ENCODE measurements at regions not wholly inside any gene's neighbourhood (a gene's known extent, or its start where the extent isn't known, plus 50 kb on each side); places are given as distances from the start of the nearest gene placed in this dataset.

- TF ChIP-seq, protein P1, sequence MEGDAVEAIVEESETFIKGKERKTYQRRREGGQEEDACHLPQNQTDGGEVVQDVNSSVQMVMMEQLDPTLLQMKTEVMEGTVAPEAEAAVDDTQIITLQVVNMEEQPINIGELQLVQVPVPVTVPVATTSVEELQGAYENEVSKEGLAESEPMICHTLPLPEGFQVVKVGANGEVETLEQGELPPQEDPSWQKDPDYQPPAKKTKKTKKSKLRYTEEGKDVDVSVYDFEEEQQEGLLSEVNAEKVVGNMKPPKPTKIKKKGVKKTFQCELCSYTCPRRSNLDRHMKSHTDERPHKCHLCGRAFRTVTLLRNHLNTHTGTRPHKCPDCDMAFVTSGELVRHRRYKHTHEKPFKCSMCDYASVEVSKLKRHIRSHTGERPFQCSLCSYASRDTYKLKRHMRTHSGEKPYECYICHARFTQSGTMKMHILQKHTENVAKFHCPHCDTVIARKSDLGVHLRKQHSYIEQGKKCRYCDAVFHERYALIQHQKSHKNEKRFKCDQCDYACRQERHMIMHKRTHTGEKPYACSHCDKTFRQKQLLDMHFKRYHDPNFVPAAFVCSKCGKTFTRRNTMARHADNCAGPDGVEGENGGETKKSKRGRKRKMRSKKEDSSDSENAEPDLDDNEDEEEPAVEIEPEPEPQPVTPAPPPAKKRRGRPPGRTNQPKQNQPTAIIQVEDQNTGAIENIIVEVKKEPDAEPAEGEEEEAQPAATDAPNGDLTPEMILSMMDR (IDR thresholded peaks at IDR 0.05; ENCODE audit: borderline replicate concordance) = no peak
- H3K4me3 ChIP-seq = no peak overlapping the region
- no peak overlapping the region for H3K27ac ChIP-seq (replicated peaks)
- no peak for DNase-seq
- no peaks in the 10 kb centered on the region for H3K4me1 ChIP-seq
- no peaks in the 10 kb centered on the region for H3K27me3 ChIP-seq (ENCODE audit: low read depth)
- intact Hi-C loops (cut with micrococcal nuclease) = no loop called here
- H3K36me3 ChIP-seq = no peaks in the 10 kb centered on the region
- peaks cover 69% of the 10 kb centered on the region for H3K9me3 ChIP-seq (replicated peaks)
Observed at GRCh38 chr12:82209533-82209932, 148.7 kb downstream of the CCDC59 start.

- H3K9me3 ChIP-seq (replicated peaks) = peaks cover 69% of the 10 kb centered on the region
- TF ChIP-seq, protein P1 (IDR thresholded peaks at IDR 0.05; ENCODE audit: borderline replicate concordance) = no peak
- no peaks in the 10 kb centered on the region for H3K36me3 ChIP-seq
- H3K4me1 ChIP-seq = no peaks in the 10 kb centered on the region
- no peak overlapping the region for H3K27ac ChIP-seq (replicated peaks)
- DNase-seq = no peak
- H3K27me3 ChIP-seq (ENCODE audit: low read depth) = no peaks in the 10 kb centered on the region
- no peak overlapping the region for H3K4me3 ChIP-seq
- intact Hi-C loops (cut with micrococcal nuclease) = no loop called here
Observed at GRCh38 chr12:82207556-82207955, 150.6 kb downstream of the CCDC59 start.

GRCh38 chr12:82203086-82203485 lies 155.1 kb downstream of the CCDC59 start:
- H3K4me3 ChIP-seq = no peak overlapping the region
- no peak overlapping the region for H3K27ac ChIP-seq (replicated peaks)
- H3K9me3 ChIP-seq (replicated peaks) = peaks cover 38% of the 10 kb centered on the region
- intact Hi-C loops (cut with micrococcal nuclease) = no loop called here
- H3K27me3 ChIP-seq (ENCODE audit: low read depth) = no peaks in the 10 kb centered on the region
- H3K4me1 ChIP-seq = no peaks in the 10 kb centered on the region
- no peak for DNase-seq
- TF ChIP-seq, protein P1 (IDR thresholded peaks at IDR 0.05; ENCODE audit: borderline replicate concordance) = no peak
- H3K36me3 ChIP-seq = no peaks in the 10 kb centered on the region

DNA sequence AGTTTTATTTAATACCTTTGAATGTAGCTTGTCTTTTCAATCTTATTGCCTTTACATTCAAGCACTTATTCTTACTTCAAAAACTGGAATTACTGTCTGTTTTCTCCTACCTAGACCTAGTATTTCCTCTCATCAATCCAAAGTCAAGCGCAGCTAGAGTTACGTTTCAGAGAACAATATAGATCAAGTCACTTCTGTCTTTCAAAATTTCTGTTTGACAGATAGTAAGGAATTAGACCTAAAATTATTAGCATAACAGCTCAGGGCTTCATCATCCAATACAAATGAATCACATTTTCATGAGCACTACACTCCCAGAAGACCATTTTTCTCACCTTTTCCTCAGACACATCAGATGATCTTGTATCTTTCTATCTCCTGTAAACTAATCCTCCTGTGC lies 170.6 kb downstream of the CCDC59 start:
- TF ChIP-seq, protein P1 (IDR thresholded peaks at IDR 0.05; ENCODE audit: borderline replicate concordance) = no peak
- Histone ChIP-seq H3K9me3 (replicated peaks) (peaks cover 21% of the 10 kb centered on the region), H3K27ac (replicated peaks) (no peak overlapping the region), H3K4me1 (no peaks in the 10 kb centered on the region), H3K27me3 (ENCODE audit: low read depth) (no peaks in the 10 kb centered on the region), H3K36me3 (no peaks in the 10 kb centered on the region), H3K4me3 (no peak overlapping the region)
- intact Hi-C loops (cut with micrococcal nuclease) = no loop called here
- no peak for DNase-seq

DNA sequence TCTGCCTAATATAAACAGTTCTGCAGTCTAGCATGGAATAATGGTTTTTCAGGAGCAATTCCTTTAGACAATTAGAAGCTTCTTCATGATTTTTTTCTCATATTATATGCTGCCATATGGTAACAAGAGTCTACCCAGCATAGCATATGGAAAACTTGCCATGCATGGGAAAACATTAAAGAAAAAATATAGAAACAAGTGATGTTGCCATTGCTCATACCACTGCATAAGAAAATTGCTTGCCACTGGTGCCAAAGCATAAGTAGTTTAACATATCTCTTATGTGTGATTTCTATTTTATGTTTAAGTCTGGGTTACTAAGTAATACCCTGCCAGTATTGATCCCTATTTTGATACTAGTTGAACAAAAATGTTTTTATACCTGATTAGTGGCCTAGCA lies 171.2 kb downstream of the CCDC59 start:
- H3K4me1 ChIP-seq = no peaks in the 10 kb centered on the region
- peaks cover 21% of the 10 kb centered on the region for H3K9me3 ChIP-seq (replicated peaks)
- no peak for DNase-seq
- intact Hi-C loops (cut with micrococcal nuclease) = no loop called here
- H3K36me3 ChIP-seq = no peaks in the 10 kb centered on the region
- H3K27ac ChIP-seq (replicated peaks) = no peak overlapping the region
- no peak overlapping the region for H3K4me3 ChIP-seq
- TF ChIP-seq, protein P1 (IDR thresholded peaks at IDR 0.05; ENCODE audit: borderline replicate concordance) = no peak
- no peaks in the 10 kb centered on the region for H3K27me3 ChIP-seq (ENCODE audit: low read depth)

GRCh38 chr12:82186282-82186681 lies 171.9 kb downstream of the CCDC59 start:
- Histone ChIP-seq H3K4me3 (no peak overlapping the region), H3K27me3 (ENCODE audit: low read depth) (no peaks in the 10 kb centered on the region), H3K4me1 (no peaks in the 10 kb centered on the region), H3K36me3 (no peaks in the 10 kb centered on the region), H3K27ac (replicated peaks) (no peak overlapping the region), H3K9me3 (replicated peaks) (peaks cover 21% of the 10 kb centered on the region)
- TF ChIP-seq, protein P1 (IDR thresholded peaks at IDR 0.05; ENCODE audit: borderline replicate concordance) = no peak
- no peak for DNase-seq
- intact Hi-C loops (cut with micrococcal nuclease) = no loop called here

Data from left ventricle myocardium inferior (tissue), 1 donor.